NCI-H2107 (cell line): ENCODE measurements at regions not wholly inside any gene's neighbourhood (a gene's known extent, or its start where the extent isn't known, plus 50 kb on each side); places are given as distances from the start of the nearest gene placed in this dataset.

Experiments
- DNase-seq: peaks from one replicate; lab custom pipeline; 2025; lab: John Stamatoyannopoulos, UW

DNA sequence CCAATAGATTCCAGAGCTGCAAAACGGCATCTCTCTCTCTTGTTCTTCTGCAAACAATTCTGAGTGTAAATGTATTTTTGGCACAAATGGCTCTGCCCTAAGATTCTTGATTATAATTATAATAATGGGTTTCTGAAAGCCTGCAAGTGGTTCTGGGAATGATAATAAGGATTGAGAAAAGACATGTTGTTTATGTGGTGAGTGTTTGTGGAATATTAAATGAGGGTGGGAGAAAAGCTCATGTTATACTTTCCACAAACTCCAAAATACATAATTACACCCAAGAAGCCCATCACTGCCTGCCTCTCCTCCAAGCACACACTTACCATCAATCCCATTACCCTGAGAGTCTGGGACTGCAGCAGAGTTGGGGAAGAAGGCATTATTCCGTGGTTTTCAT, 460.0 kb upstream of the BRINP1 start:
- no peak for DNase-seq

GRCh38 chr9:119827526-119827925, 458.3 kb upstream of the BRINP1 start:
- no peak for DNase-seq

GRCh38 chr9:119827126-119827525, 457.9 kb upstream of the BRINP1 start:
- DNase-seq: no peak

- no peak for DNase-seq
Measured at GRCh38 chr9:119818726-119819435, 449.6 kb upstream of the BRINP1 start.

DNA sequence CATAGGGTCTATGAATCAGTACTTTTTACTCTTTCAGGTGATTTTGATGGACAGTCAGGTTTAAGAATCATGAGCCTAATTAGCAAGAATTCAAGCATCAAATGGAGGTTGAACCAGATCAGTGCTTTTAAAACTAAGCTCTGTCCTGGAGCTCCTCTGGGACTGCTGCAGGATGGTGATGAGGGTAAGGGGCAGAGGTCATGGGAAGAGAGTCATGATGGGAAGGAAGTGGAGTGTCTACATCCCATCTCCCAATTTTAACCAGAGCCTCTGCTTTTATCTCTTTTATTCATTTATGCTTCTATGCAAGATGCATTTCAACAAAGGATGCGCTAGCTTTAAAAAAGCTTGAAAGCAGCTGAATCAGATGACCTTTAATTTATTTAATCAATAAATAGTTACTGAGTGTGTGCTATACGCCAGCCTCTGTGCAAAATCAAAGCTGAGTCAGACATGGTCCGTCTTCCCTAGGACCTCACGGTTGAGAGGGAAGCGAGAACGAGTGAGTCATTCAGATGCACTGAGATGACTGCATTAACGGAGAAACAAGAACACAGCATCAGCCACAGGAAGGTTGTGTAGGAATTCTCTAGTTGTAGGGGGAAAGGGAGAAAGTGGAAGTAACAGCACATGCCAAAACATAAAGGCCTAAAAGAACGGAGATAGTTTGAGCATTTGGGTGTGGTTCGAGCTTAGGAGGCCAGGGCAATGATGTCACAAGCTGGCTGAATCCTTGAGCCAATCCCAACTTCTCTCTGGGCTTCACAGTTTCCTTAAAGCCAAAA, 441.6 kb upstream of the BRINP1 start:
- DNase-seq: no peak

DNA sequence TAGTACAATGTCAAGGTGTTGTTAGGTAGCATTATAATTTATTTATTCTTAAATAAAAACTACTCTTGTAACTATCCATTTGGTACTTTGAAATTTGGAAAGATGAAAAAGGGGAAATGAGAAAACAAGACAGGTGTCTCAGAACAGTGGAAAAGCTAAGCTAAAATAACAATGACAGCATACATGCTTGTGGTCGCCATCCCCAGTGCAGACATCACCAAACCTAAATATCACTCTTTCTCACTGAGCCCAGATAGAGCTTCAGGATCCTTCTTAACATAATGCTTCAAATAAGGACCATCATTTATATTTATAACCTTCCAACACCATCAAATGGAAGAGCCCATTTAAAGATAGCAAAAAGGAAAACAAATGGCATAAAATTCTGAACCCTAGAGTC, 434.4 kb upstream of the BRINP1 start:
- no peak for DNase-seq

- no peak for DNase-seq
Measured at GRCh38 chr9:119802621-119803020, 433.4 kb upstream of the BRINP1 start.

GRCh38 chr9:119802133-119802532, 432.9 kb upstream of the BRINP1 start:
- DNase-seq: no peak

- DNase-seq: no peak
Measured at GRCh38 chr9:119801311-119801710, 432.1 kb upstream of the BRINP1 start.

- no peak for DNase-seq
Measured at GRCh38 chr9:119795395-119795794, 426.2 kb upstream of the BRINP1 start.

DNA sequence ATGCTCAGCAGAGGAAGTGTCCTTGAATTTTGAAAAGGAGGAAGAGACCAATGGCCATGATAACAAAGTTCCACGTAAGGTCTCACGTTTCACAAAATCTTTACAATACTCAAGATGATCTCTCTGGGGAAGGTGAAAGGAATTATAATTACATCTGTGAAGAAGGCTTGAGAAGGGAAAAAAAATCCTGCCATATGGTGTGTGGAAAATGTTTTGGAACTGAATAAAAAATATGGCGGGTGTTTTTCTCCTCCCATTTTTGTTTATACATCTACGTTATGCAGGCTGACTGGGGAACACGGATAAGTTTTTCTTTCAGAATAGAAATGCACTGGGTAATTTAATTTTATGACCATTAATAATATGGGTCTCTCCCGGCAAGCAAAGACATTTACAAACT, 425.6 kb upstream of the BRINP1 start:
- DNase-seq: no peak

GRCh38 chr9:119793218-119793617, 424.0 kb upstream of the BRINP1 start:
- DNase-seq: no peak

GRCh38 chr9:119792242-119792641, 423.0 kb upstream of the BRINP1 start:
- no peak for DNase-seq

- DNase-seq: no peak
Measured at GRCh38 chr9:119789987-119790386, 420.8 kb upstream of the BRINP1 start.

- no peak for DNase-seq
Measured at GRCh38 chr9:119788921-119789320, 419.7 kb upstream of the BRINP1 start.

DNA sequence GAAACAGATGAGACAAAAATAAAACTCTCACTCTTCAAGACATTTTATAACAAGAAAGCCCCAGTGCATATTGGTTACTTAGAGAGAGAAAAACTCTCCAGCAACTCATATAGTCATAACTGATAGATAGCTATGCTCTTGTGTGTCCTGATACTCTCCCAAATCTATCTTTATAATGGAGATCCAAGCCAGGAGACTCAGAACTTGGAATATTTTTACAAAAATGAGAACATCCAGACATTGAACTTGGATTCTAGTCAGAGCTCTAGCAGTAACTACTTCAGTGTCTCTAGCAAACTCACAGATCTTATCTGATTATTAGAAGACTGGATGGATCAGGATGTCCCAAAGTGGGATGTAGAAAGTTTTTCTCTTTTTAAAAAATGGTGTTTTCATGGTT, 412.7 kb upstream of the BRINP1 start:
- DNase-seq: no peak

- no peak for DNase-seq
Measured at GRCh38 chr9:119775410-119775809, 406.2 kb upstream of the BRINP1 start.

DNA sequence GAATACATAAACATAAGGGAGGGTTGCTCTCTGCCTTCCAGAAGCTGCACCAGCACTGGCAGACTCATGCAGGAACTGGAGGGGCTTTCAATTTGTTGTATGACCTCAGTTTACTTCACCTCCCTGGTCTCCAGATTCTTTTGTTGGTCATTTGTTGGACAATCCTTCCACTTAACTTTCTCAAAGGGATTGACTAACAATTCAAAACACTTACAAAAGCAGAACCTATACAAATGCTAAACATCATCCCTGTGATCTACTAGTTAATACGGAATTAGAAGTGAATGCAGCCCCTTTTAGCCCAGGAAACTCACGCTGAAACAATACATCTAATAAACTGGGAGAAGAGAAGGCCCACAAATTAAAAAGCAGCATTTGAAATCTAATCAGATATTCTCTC, 404.6 kb upstream of the BRINP1 start:
- DNase-seq: no peak

GRCh38 chr9:119771341-119771740, 402.1 kb upstream of the BRINP1 start:
- DNase-seq: no peak

DNA sequence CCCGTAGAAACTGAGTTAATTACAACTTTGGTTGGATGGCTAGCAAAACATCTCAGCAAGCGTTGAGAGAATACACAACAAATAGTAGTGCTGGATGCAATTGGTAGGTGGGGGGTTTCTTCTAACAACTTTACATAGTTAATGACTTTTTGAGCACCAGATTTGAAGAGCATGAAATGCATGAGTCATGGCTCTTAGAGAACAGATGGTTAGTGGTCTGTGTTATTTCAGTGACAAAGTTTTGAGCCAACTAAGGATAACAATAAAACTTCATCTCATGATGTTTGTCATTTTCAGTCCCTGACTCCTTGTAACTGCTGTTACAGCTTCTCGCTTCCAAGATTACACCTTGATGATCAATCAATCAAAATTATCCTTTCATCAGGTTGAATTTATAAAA, 399.0 kb upstream of the BRINP1 start:
- no peak for DNase-seq

- DNase-seq: no peak
Measured at GRCh38 chr9:119765632-119766175, 396.5 kb upstream of the BRINP1 start.

- DNase-seq: no peak
Measured at GRCh38 chr9:119763260-119763659, 394.0 kb upstream of the BRINP1 start.

GRCh38 chr9:119761812-119762211, 392.6 kb upstream of the BRINP1 start:
- DNase-seq: no peak
